Esophagus squamous epithelium (tissue), 5 donors: ENCODE measurements at regions not wholly inside any gene's neighbourhood (a gene's known extent, or its start where the extent isn't known, plus 50 kb on each side); places are given as distances from the start of the nearest gene placed in this dataset.

Experiments used
- DNase-seq: peaks from one replicate; lab custom pipeline; 2025; lab: John Stamatoyannopoulos, UW
- H3K27ac ChIP-seq, 4 donors: fragments of 200-600 bp; sonication (generic); one replicate each; pipeline ENCODE4 v1.5.1; 2016 to 2019; ENCODE audit warnings: mild to moderate bottlenecking in 1 of 4
- H3K27me3 ChIP-seq, 4 donors: fragments of 200-600 bp; sonication (generic); 1 replicate in 3 of 4; 2 replicates in 1 of 4; pipeline versions ENCODE4 v1.5.1 to v1.6.0; 2017 to 2021; ENCODE audit warnings: antibody characterized with exemption in 1 of 4
- H3K36me3 ChIP-seq, 3 donors: fragments of 200-600 bp; sonication (generic); one replicate each; pipeline ENCODE4 v1.5.1; 2016 to 2019
- H3K4me1 ChIP-seq, 3 donors: fragments of 200-600 bp; sonication (generic); one replicate each; pipeline ENCODE4 v1.5.1; 2017 to 2019
- H3K4me3 ChIP-seq, 4 donors: fragments of 200-600 bp; sonication (generic); 1 replicate in 3 of 4; 2 replicates in 1 of 4; pipeline ENCODE4 v1.5.1; 2016 to 2019; ENCODE audit warnings: mild to moderate bottlenecking in 2 of 4, moderate library complexity in 1 of 4
- H3K9me3 ChIP-seq, 3 donors: fragments of 200-600 bp; sonication (generic); one replicate each; pipeline ENCODE4 v1.5.1; 2016 to 2019
- CTCF ChIP-seq, 6 experiments: fragments of 450-650 bp in 4 of 6; fragments of 200-600 bp in 2 of 6; sonication (generic) in 2 of 6; IDR thresholded peaks; one replicate each; pipeline ENCODE4 v1.5.1; 2016 to 2019; ENCODE audit warnings: antibody characterized with exemption in 6 of 6, mild to moderate bottlenecking in 4 of 6, moderate library complexity in 4 of 6
- POLR2A ChIP-seq, 4 donors: fragments of 450-650 bp; IDR thresholded peaks; one replicate each; pipeline ENCODE4 v1.6.1; 2017; ENCODE audit warnings: antibody characterized with exemption in 4 of 4, mild to moderate bottlenecking in 4 of 4, moderate library complexity in 3 of 4
- WGBS, 2 donors: methylation state at CpG; one replicate each; pipeline ENCODE4 v1.1.5; 2018; 5-methylcytosine and 5-hydroxymethylcytosine counted together
- intact Hi-C: fragments of 100-400 bp; cut with DNase I; formaldehyde crosslinking; loops from one replicate; pipeline ENCODE4 v1.15.0; 2022
- donor health status: DM: yes; HTN: yes; CAD: no.

- no peak for DNase-seq
- no peaks in the 10 kb centered on the region for H3K36me3 ChIP-seq
- no peak overlapping the region for H3K4me3 ChIP-seq
- H3K9me3 ChIP-seq, result no peaks in the 10 kb centered on the region
- no peaks in the 10 kb centered on the region for H3K27me3 ChIP-seq
- H3K4me1 ChIP-seq, result no peaks in the 10 kb centered on the region
- no peak overlapping the region for H3K27ac ChIP-seq
- TF ChIP-seq CTCF (IDR thresholded peaks at IDR 0.05) (no peak), POLR2A (IDR thresholded peaks at IDR 0.05) (no peak)
- 84 to 88% methylated on average over 6 of the region's 6 CpGs for WGBS, 2 donors
- intact Hi-C loops, result no loop called here
Measured at GRCh38 chr2:176592216-176592615, 323.0 kb downstream of the MTX2 start.

GRCh38 chr2:176595986-176596385, 326.7 kb downstream of the MTX2 start:
- Histone ChIP-seq H3K27ac (no peak overlapping the region), H3K9me3 (no peaks in the 10 kb centered on the region), H3K4me3 (no peak overlapping the region), H3K4me1 (no peaks in the 10 kb centered on the region), H3K36me3 (no peaks in the 10 kb centered on the region), H3K27me3 (peaks cover 0 to 1% (median 0%) of the 10 kb centered on the region in 4 donors)
- intact Hi-C loops, result no loop called here
- 27 to 30% methylated on average over 3 of the region's 3 CpGs for WGBS, 2 donors
- DNase-seq, result no peak
- no peak for TF ChIP-seq POLR2A (IDR thresholded peaks at IDR 0.05)
- TF ChIP-seq CTCF (IDR thresholded peaks at IDR 0.05), result no peak

- no peak overlapping the region for H3K27ac ChIP-seq
- WGBS, 2 donors, result 58 to 70% methylated on average over 1 of the region's 1 CpG
- DNase-seq, result no peak
- H3K36me3 ChIP-seq, result no peaks in the 10 kb centered on the region
- intact Hi-C loops, result no loop called here
- no peaks in the 10 kb centered on the region for H3K4me1 ChIP-seq
- TF ChIP-seq POLR2A (IDR thresholded peaks at IDR 0.05), result no peak
- no peak for TF ChIP-seq CTCF (IDR thresholded peaks at IDR 0.05)
- H3K9me3 ChIP-seq, result no peaks in the 10 kb centered on the region
- H3K27me3 ChIP-seq, result peaks cover 0 to 12% (median 0%) of the 10 kb centered on the region in 4 donors
- H3K4me3 ChIP-seq, result no peak overlapping the region
Measured at GRCh38 chr2:176597916-176598315, 328.7 kb downstream of the MTX2 start.

GRCh38 chr2:176598351-176598750, 329.1 kb downstream of the MTX2 start:
- 84 to 91% methylated on average over 2 of the region's 2 CpGs for WGBS, 2 donors
- no peaks in the 10 kb centered on the region for H3K36me3 ChIP-seq

More at GRCh38 chr2:176598351-176598750, 329.1 kb downstream of the MTX2 start:
- Histone ChIP-seq H3K27ac (no peak overlapping the region), H3K4me3 (no peak overlapping the region), H3K27me3 (peaks cover 0 to 12% (median 0%) of the 10 kb centered on the region in 4 donors), H3K9me3 (no peaks in the 10 kb centered on the region), H3K4me1 (no peaks in the 10 kb centered on the region)
- intact Hi-C loops, result no loop called here
- DNase-seq, result no peak
- TF ChIP-seq POLR2A (IDR thresholded peaks at IDR 0.05) (no peak), CTCF (IDR thresholded peaks at IDR 0.05) (no peak)
